Vagina (tissue), 2 donors: ENCODE measurements at regions not wholly inside any gene's neighbourhood (a gene's known extent, or its start where the extent isn't known, plus 50 kb on each side); places are given as distances from the start of the nearest gene placed in this dataset.

Source experiments
- POLR2A ChIP-seq, 2 donors: fragments of 450-650 bp; IDR thresholded peaks; one replicate each; pipeline ENCODE4 v1.6.1; 2017; ENCODE audit warnings: antibody characterized with exemption in 2 of 2, mild to moderate bottlenecking in 2 of 2, moderate library complexity in 2 of 2
- POLR2AphosphoS5 ChIP-seq, 2 donors: sonication (generic); formaldehyde crosslinking; IDR thresholded peaks; one replicate each; pipeline ENCODE4 v1.9.0; 2017; ENCODE audit warnings: antibody characterized with exemption in 2 of 2, mild to moderate bottlenecking in 2 of 2, low read depth in 1 of 2; ENCODE audit not compliant: insufficient read depth in 1 of 2

- no peak for TF ChIP-seq POLR2A (IDR thresholded peaks at IDR 0.05)
- TF ChIP-seq POLR2AphosphoS5 (IDR thresholded peaks at IDR 0.05; ENCODE audit: insufficient read depth in 1 of 2, low read depth in 1 of 2), result no peak
Observed at GRCh38 chr6:1239805-1240204, 72.1 kb upstream of the FOXQ1 start.
